Esophagus squamous epithelium (tissue), 5 donors: ENCODE measurements at regions not wholly inside any gene's neighbourhood (a gene's known extent, or its start where the extent isn't known, plus 50 kb on each side); places are given as distances from the start of the nearest gene placed in this dataset.

Source experiments
- DNase-seq: peaks from one replicate; lab custom pipeline; 2025; lab: John Stamatoyannopoulos, UW
- H3K27ac ChIP-seq, 4 donors: fragments of 200-600 bp; sonication (generic); one replicate each; pipeline ENCODE4 v1.5.1; 2016 to 2019; ENCODE audit warnings: mild to moderate bottlenecking in 1 of 4
- H3K27me3 ChIP-seq, 4 donors: fragments of 200-600 bp; sonication (generic); 1 replicate in 3 of 4; 2 replicates in 1 of 4; pipeline versions ENCODE4 v1.5.1 to v1.6.0; 2017 to 2021; ENCODE audit warnings: antibody characterized with exemption in 1 of 4
- H3K36me3 ChIP-seq, 3 donors: fragments of 200-600 bp; sonication (generic); one replicate each; pipeline ENCODE4 v1.5.1; 2016 to 2019
- H3K4me1 ChIP-seq, 3 donors: fragments of 200-600 bp; sonication (generic); one replicate each; pipeline ENCODE4 v1.5.1; 2017 to 2019
- H3K4me3 ChIP-seq, 4 donors: fragments of 200-600 bp; sonication (generic); 1 replicate in 3 of 4; 2 replicates in 1 of 4; pipeline ENCODE4 v1.5.1; 2016 to 2019; ENCODE audit warnings: mild to moderate bottlenecking in 2 of 4, moderate library complexity in 1 of 4
- H3K9me3 ChIP-seq, 3 donors: fragments of 200-600 bp; sonication (generic); one replicate each; pipeline ENCODE4 v1.5.1; 2016 to 2019
- POLR2A ChIP-seq, 4 donors: fragments of 450-650 bp; IDR thresholded peaks; one replicate each; pipeline ENCODE4 v1.6.1; 2017; ENCODE audit warnings: antibody characterized with exemption in 4 of 4, mild to moderate bottlenecking in 4 of 4, moderate library complexity in 3 of 4
- WGBS, 2 donors: methylation state at CpG; one replicate each; pipeline ENCODE4 v1.1.5; 2018; 5-methylcytosine and 5-hydroxymethylcytosine counted together
- intact Hi-C: fragments of 100-400 bp; cut with DNase I; formaldehyde crosslinking; loops from one replicate; pipeline ENCODE4 v1.15.0; 2022
- TF ChIP-seq, protein P1 (sequence below), 6 experiments: fragments of 450-650 bp in 4 of 6; fragments of 200-600 bp in 2 of 6; sonication (generic) in 2 of 6; IDR thresholded peaks; one replicate each; pipeline ENCODE4 v1.5.1; 2016 to 2019; ENCODE audit warnings: antibody characterized with exemption in 6 of 6, mild to moderate bottlenecking in 4 of 6, moderate library complexity in 4 of 6
- donor health status: DM: yes; HTN: yes; CAD: no.

GRCh38 chr14:92258934-92259333 is 64.0 kb upstream of the SLC24A4 start:
- no peak for DNase-seq
- peaks cover 0 to 24% (median 0%) of the 10 kb centered on the region in 4 donors for H3K27me3 ChIP-seq
- WGBS, 2 donors, result no CpG with 5 or more reads among the region's 3 CpGs
- H3K4me1 ChIP-seq, result peaks cover 0 to 10% (median 0%) of the 10 kb centered on the region in 3 donors
- H3K9me3 ChIP-seq, result no peaks in the 10 kb centered on the region
- H3K36me3 ChIP-seq, result no peaks in the 10 kb centered on the region
- H3K4me3 ChIP-seq, result no peak overlapping the region
- intact Hi-C loops, result no loop called here
- no peak overlapping the region for H3K27ac ChIP-seq
- TF ChIP-seq, protein P1, sequence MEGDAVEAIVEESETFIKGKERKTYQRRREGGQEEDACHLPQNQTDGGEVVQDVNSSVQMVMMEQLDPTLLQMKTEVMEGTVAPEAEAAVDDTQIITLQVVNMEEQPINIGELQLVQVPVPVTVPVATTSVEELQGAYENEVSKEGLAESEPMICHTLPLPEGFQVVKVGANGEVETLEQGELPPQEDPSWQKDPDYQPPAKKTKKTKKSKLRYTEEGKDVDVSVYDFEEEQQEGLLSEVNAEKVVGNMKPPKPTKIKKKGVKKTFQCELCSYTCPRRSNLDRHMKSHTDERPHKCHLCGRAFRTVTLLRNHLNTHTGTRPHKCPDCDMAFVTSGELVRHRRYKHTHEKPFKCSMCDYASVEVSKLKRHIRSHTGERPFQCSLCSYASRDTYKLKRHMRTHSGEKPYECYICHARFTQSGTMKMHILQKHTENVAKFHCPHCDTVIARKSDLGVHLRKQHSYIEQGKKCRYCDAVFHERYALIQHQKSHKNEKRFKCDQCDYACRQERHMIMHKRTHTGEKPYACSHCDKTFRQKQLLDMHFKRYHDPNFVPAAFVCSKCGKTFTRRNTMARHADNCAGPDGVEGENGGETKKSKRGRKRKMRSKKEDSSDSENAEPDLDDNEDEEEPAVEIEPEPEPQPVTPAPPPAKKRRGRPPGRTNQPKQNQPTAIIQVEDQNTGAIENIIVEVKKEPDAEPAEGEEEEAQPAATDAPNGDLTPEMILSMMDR (IDR thresholded peaks at IDR 0.05), result no peak
- no peak for TF ChIP-seq POLR2A (IDR thresholded peaks at IDR 0.05)

GRCh38 chr14:92259613-92260357 is 63.2 kb upstream of the SLC24A4 start:
- intact Hi-C loops, result no loop called here

DNA sequence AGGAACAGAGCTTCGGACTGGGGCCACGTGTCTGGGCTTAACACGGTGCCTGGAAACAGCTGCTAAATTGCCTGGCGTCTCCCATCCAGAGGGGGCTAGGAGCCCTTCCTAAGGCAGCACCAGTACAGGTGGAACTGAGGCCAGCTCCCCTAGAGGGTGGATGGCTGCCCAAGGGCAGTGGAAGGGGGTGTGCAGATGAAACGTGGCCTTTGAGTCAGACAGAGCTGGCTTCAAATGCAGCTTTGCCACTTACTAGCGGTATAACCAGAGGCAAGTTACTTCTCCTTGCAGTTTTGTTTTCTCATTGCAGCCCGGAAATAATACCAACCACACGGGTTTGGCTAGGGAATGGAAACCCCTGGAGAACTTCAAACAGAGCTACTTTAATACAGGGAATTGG is 59.3 kb upstream of the SLC24A4 start:
- no peaks in the 10 kb centered on the region for H3K4me1 ChIP-seq
- intact Hi-C loops, result no loop called here
- H3K27ac ChIP-seq, result no peak overlapping the region
- no peaks in the 10 kb centered on the region for H3K36me3 ChIP-seq
- WGBS, 2 donors, result 20 to 41% methylated on average over 1 to 4 of the region's 8 CpGs
- TF ChIP-seq, protein P1 (IDR thresholded peaks at IDR 0.05), result no peak
- TF ChIP-seq POLR2A (IDR thresholded peaks at IDR 0.05), result no peak
- DNase-seq, result no peak
- H3K27me3 ChIP-seq, result no peaks in the 10 kb centered on the region
- no peaks in the 10 kb centered on the region for H3K9me3 ChIP-seq
- H3K4me3 ChIP-seq, result no peak overlapping the region

More at GRCh38 chr14:92259613-92260357, 63.2 kb upstream of the SLC24A4 start:
- no peak for TF ChIP-seq POLR2A (IDR thresholded peaks at IDR 0.05)
- TF ChIP-seq, protein P1 (IDR thresholded peaks at IDR 0.05), result no peak
- no peak for DNase-seq
- no peaks in the 10 kb centered on the region for H3K36me3 ChIP-seq
- H3K27me3 ChIP-seq, result peaks cover 0 to 16% (median 0%) of the 10 kb centered on the region in 4 donors
- whole genome bisulfite sequencing, 2 donors, result 57 to 66% methylated on average over 5 to 6 of the region's 6 CpGs
- H3K27ac ChIP-seq, result no peak overlapping the region
- H3K4me3 ChIP-seq, result no peak overlapping the region
- no peaks in the 10 kb centered on the region for H3K9me3 ChIP-seq
- peaks cover 0 to 6% (median 0%) of the 10 kb centered on the region in 3 donors for H3K4me1 ChIP-seq

- no peak for DNase-seq
- Histone ChIP-seq H3K9me3 (no peaks in the 10 kb centered on the region), H3K27ac (no peak overlapping the region), H3K27me3 (no peaks in the 10 kb centered on the region), H3K4me1 (no peaks in the 10 kb centered on the region), H3K4me3 (no peak overlapping the region), H3K36me3 (no peaks in the 10 kb centered on the region)
- WGBS, 2 donors, result 38 to 72% methylated on average over 2 to 7 of the region's 7 CpGs
- intact Hi-C loops, result no loop called here
- TF ChIP-seq, protein P1 (IDR thresholded peaks at IDR 0.05), result no peak
- TF ChIP-seq POLR2A (IDR thresholded peaks at IDR 0.05), result no peak
These were observed 58.8 kb upstream of the SLC24A4 start for GRCh38 chr14:92264195-92264594.

GRCh38 chr14:92266216-92266615 is 56.7 kb upstream of the SLC24A4 start:
- H3K4me1 ChIP-seq, result no peaks in the 10 kb centered on the region
- no peak for DNase-seq
- intact Hi-C loops, result no loop called here
- H3K27ac ChIP-seq, result no peak overlapping the region
- H3K27me3 ChIP-seq, result no peaks in the 10 kb centered on the region
- no peaks in the 10 kb centered on the region for H3K9me3 ChIP-seq
- H3K36me3 ChIP-seq, result no peaks in the 10 kb centered on the region
- no peak overlapping the region for H3K4me3 ChIP-seq
- no peak for TF ChIP-seq POLR2A (IDR thresholded peaks at IDR 0.05)
- TF ChIP-seq, protein P1 (IDR thresholded peaks at IDR 0.05), result no peak
- 71 to 85% methylated on average over 10 of the region's 10 CpGs for WGBS, 2 donors
